Erythroblast (primary cell): ENCODE measurements at regions not wholly inside any gene's neighbourhood (a gene's known extent, or its start where the extent isn't known, plus 50 kb on each side); places are given as distances from the start of the nearest gene placed in this dataset.

Experiments
- DNase-seq, 2 experiments: peaks; one replicate each; lab custom pipeline; 2025; lab: John Stamatoyannopoulos, UW
- GATA1 ChIP-seq: IDR thresholded peaks from 2 replicates; pipeline ENCODE4 v1.6.1; 2011; ENCODE audit warnings: low read depth, mild to moderate bottlenecking, control low read depth, low read length, moderate library complexity
- POLR2A ChIP-seq: IDR thresholded peaks from 2 replicates; pipeline ENCODE4 v1.6.1; 2011; ENCODE audit warnings: mild to moderate bottlenecking, low read length

DNA sequence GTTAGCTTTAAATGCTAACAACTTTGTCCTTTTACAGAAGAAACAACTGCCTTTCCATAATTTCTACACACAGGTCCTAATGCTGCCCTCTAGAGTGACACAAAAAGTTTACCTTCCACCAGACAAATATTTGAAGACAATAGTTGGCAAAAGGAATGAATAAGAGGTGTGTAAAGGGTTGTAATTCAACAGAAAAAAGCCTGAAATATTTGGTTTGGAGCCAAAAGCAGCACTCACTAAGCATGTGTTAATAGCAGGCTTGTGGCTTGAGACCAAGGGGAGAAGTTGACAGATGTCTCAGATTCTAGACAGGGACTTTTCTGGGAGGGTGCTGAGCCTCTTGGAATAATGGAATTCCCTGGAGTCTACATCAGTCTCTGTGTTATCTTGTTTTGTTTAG, 156.2 kb upstream of the GALNT17 start:
- DNase-seq = no peak
- TF ChIP-seq POLR2A (no peak), GATA1 (no peak)

DNA sequence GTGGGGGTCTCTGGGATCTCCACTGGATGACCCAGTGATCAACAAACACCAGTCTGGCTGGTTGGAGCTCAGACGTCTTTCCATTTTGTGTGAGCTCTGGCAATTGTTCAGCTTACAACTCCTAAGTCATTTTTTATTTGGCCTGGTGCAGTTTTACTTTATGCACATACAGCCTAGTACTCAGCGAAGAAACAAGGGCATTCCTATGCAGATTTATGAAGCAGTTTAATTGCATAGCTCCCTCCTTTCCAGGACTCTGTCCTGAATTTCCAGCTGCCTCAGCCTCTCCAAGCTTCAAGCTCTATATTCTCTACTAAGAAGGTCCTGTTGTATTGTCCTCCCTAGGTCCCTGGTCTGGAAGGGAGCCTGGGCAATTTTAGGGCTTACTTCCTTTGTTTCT, 145.6 kb upstream of the GALNT17 start:
- TF ChIP-seq GATA1 (no peak), POLR2A (no peak)
- no peak for DNase-seq

DNA sequence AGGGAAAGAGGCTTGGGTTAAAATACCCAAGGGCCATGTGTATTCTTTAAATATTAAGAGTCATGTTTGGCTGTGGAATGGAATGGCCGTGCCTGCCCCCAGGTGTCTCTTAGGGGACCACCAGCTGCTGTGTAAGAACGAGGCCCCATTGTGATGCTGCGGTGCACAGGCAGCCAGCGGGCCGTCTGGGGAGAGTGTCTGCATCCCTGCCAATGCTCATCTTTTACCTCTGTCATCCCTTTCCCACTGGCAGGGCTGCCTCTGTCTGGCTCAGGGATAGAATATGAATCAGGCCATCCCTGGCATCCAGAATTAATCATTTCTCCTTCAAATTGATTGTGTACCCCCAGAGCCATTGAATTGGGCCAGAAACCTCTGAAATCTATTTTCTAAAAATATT, 137.8 kb upstream of the GALNT17 start:
- TF ChIP-seq GATA1 = no peak
- no peak for TF ChIP-seq POLR2A
- no peak for DNase-seq

DNA sequence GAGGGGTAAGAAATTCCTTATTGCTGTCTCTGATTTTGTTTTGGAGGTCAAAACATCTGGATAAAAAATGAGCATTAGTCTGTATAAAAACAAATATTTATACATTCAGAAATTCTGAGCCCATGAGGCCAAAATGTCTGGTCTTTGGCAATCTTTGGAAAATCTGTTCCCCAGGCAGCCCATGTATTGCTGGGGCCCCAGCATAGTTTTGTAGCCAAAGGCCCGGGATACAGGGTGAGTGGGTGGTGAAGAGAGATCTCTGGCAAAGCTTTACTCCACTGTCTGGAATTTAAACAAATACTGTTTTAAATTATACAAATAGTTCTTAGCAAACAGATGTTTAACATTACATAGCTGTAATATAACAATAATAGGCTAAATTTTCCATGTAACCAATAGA, 134.7 kb upstream of the GALNT17 start:
- DNase-seq = no peak
- no peak for TF ChIP-seq GATA1
- TF ChIP-seq POLR2A = no peak

DNA sequence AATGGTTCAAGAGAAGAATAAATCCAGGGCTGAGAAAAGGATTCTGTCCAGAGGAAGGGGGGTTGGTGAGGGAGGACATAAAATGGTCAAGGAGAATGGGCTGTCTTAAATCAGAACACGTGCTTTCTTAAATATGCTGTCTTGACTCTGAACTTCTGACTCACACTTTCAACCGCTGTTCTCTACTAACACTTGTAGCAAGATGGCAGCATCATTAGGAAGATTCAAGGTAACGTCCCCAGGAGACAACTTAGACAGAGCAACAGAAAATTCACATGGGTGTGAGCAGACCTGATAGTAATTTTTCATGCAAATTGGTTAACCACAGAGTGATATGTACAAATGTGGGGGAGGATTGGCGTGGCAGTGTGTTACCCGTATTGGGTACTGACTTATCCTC, 126.8 kb upstream of the GALNT17 start:
- no peak for DNase-seq
- TF ChIP-seq POLR2A (no peak), GATA1 (no peak)

DNA sequence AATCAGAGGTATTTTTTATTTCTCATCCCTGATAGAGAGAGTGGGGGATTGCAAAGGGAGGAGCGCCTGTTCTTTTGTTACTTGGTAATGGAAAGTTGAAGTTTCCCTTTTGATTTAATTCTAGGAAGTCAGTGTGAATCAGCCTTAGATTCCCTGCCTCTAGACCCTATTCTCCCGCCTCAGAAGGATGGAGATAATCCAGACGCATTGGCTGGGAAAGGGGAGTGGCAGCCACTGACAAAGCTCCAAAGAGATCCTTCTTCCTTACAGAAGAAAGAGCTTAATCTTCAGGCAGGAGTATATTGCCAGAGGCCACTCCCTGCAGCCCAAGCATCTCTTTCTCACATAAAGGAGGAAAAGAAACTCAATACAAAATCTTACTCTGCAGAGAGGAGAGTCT, 122.3 kb upstream of the GALNT17 start:
- no peak for DNase-seq
- TF ChIP-seq GATA1 (no peak), POLR2A (no peak)

DNA sequence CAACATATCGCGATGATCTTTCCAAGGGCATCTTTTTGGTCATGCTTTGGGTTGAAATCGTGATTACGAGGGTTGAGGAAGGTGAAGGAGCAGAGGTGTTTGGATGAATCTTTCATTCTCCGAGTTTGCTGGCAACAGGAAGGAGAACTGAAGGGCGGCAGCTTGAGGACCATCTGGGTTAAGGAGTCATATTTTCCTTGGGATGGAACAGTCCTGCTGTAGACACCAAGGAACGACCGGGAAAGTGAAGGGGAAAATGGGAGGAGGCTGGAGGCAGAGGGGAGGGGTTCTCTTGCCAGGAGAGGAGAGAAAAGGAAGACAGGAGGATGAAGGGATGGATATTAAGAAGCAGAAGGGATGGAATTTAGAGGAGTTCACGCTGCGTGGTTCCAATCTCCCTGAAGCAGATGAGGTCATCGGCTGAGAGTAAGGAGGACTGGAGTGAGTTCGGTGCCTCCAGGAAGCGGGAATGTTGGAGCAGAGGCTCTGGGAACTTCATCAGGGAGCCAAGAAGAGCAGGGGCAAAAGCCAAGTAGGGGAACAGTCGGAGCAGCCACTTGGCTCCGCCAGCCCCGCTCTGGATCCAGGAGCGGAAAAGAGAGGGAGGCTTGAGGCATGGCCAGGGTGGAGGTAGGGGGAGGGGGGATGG, 116.6 kb upstream of the GALNT17 start:
- TF ChIP-seq POLR2A (no peak), GATA1 (no peak)
- DNase-seq = no peak

DNA sequence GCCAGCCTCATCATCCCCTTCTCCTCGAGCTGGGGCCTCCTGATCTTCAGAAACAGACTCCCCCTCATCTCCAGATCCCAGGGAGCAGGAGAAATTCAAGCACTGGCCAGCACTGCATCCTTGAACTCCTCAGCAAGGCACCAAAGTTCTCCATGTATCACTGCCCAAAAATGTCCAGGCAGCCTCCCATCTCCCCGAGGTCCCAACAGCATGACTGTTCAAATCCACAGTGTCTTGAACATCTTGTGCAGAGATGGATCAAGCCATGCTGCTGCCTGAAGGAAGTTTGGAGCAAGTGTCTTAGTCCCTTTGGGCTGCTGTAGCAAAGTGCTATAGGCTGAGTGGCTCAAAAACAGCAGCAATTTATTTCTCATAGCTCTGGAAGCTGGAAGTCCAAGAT, 115.5 kb upstream of the GALNT17 start:
- TF ChIP-seq GATA1 (no peak), POLR2A (no peak)
- no peak for DNase-seq

DNA sequence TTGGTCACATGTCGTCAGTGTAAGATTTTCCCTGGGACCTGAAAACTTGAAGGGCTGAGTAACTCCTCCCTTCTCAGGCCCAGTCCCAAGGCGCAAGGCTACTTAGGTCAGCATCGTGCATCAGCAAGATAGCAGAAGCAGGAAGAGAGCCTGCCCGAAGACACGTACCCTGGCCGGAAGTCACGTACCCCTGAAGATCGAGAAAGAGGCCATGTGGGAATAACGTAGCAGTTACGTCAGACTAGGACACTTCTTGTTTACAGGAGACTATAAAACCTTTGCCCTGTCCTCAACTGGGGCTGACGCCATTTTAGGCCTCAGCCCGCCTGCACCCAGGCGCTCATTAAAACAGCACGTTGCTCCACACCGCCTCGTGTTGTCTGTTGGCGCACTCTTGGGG, 114.3 kb upstream of the GALNT17 start:
- TF ChIP-seq POLR2A (no peak), GATA1 (no peak)
- no peak for DNase-seq

DNA sequence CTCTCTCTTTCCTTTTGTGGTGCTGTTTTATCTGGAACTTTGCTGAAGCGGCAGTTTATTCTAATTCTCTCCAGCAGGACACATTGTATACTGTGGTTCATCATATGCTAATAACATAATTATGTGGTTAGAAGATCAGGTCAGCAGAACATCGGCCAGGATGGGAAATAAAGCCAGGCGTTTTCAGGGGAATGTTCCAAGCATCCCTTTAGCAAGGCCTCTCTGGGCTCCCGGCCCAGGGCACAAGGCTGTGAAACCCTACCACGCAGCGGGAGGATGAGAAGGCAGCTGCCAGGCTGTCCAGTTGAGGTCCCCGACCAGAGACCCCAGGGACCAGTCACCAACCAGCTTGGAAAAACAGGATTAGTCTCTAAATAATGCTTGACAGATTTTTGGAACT, 112.2 kb upstream of the GALNT17 start:
- no peak for DNase-seq
- no peak for TF ChIP-seq POLR2A
- TF ChIP-seq GATA1 = no peak

DNA sequence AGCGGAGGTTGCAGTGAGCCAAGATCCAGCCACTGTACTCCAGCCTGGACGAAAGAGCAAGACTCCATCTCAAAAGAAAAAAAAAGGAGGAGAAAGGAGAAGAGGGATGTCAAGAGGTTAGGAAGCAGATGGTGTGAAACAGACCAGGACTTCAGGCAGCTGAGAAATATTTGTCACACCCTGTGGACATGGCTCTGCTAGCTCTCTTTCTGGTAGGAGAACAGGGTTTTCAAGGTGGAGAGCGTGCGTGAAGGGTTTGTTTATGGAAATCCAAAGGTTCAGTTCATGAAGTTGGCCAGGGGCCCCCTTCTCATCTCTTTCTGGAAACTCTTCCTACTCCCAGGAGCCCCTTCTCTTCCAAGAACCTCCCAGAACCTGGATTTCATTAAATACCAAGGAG, 110.8 kb upstream of the GALNT17 start:
- TF ChIP-seq GATA1 = no peak
- TF ChIP-seq POLR2A = no peak
- no peak for DNase-seq

DNA sequence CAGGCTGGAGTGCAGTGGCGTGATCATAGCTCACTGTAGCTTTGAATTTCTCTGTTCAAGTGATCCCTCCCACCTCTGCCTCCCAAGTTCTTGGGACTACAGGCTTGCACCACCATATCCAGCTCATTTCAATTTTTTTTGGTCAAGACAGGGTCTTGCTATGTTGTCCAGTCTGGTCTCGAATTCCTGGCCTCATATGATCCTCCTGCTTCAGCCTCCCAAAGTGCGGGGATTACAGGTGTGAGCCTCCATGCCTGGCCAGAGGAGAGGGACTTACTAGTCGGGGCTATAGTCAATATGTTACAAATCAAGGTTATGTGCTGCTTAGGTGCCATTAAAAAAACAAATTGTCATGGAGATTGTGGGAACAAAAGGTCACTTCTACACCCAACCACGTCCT, 105.3 kb upstream of the GALNT17 start:
- no peak for DNase-seq
- TF ChIP-seq POLR2A (no peak), GATA1 (no peak)

DNA sequence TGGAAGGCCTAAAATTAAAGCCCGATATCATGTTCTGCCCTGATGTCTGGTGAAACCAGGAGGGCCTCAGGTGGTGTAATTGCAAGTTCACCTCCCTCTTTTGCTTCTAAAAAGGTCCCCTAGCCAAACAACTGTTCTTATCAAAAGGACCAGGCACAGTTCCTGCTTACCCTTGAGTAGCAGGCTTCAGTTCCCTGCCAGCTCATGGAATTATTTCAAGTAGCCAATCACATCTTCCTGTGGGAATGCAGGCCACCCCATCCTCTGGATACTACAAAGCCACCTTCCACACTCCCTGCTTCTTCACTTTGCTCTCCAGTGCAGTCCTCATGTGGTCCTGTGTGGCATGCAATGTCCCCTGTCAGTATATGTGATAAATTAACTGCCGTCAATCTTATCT, 97.7 kb upstream of the GALNT17 start:
- TF ChIP-seq GATA1 = no peak
- TF ChIP-seq POLR2A = no peak
- no peak for DNase-seq

DNA sequence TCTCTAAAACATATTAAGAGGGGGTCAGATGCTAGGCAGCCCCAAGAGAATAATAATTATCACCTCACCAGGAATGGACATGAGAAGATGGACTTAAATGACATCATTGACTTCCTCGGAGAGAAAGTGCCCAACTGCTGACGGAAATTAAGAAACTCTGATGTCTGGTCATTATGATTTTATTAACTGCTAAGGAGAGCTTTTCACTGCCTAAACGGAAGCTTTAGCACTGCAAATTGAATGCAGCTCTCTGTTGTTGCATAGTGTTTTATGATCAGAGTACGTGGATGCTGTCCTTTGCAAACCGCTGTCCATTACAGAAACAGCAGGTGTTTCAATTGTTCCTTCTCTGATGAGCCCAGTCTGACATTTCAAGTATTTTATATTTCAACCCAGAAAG, 89.4 kb upstream of the GALNT17 start:
- DNase-seq = no peak
- TF ChIP-seq POLR2A (no peak), GATA1 (no peak)

DNA sequence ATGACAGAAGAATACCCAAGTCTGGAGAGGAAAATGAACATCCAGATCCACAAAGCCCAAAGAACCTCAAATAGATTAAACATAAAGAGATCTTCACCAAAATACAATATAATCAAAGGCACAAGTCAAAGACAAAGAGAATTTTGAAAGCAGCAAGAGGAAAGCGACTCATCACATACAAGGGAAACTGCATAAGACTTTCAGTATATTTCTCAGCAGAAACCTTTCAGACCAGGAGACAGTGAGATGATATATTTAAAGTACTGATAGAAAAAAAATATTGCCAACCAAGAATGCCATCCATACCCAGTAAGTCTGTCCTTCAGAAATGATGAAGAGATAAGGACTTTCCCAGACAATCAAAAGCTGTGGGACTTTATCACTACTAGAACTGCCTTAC, 81.5 kb upstream of the GALNT17 start:
- no peak for TF ChIP-seq GATA1
- no peak for TF ChIP-seq POLR2A
- no peak for DNase-seq

DNA sequence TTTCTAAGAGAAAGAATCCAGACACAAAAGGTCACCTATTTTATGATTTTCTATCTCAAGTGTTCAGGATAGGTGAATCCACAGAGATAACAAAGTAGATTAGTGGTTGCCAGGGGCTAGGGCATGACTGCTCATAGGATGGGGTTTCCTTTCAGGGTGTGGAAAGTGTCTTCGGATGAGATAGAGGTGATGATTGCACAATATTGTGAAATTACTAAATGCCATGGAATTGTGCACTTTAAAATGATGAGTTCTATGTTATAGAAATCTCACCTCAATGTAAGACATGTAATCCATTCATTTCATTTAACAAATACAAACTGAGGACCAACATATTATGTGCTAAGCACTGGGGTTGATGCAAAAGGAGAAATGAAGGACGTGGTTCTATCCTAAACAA, 76.4 kb upstream of the GALNT17 start:
- no peak for DNase-seq
- TF ChIP-seq GATA1 = no peak
- TF ChIP-seq POLR2A = no peak
